Stimulated activated naive CD8-positive, alpha-beta T cell treated with anti-CD3 and anti-CD28 coated beads, Interleukin-15, Interleukin-2, amounts not matched to agents 100 ng/mL and 50 ng/mL, for 24 hours (primary cell): ENCODE measurements at regions not wholly inside any gene's neighbourhood (a gene's known extent, or its start where the extent isn't known, plus 50 kb on each side); places are given as distances from the start of the nearest gene placed in this dataset.
"Not testable (repeated sequence)": the region's sequence is repeated elsewhere in the genome, so short reads cannot be mapped to it uniquely, and the experiment has no call there.

Experiments
- H3K27ac Mint-ChIP-seq: one replicate; pipeline ENCODE4 v1.8.0; 2021; ENCODE audit warnings: mild to moderate bottlenecking, mixed read lengths
- H3K27me3 Mint-ChIP-seq: one replicate; pipeline ENCODE4 v1.8.0; 2021; ENCODE audit warnings: mixed read lengths
- H3K36me3 Mint-ChIP-seq: one replicate; pipeline ENCODE4 v1.8.0; 2021; ENCODE audit warnings: low read depth, mixed read lengths
- H3K4me1 Mint-ChIP-seq: one replicate; pipeline ENCODE4 v1.8.0; 2021; ENCODE audit warnings: low read depth, mixed read lengths
- H3K4me3 Mint-ChIP-seq: one replicate; pipeline ENCODE4 v1.8.0; 2021; ENCODE audit warnings: mild to moderate bottlenecking, mixed read lengths
- H3K9me3 Mint-ChIP-seq: one replicate; pipeline ENCODE4 v1.8.0; 2021; ENCODE audit warnings: mixed read lengths

DNA sequence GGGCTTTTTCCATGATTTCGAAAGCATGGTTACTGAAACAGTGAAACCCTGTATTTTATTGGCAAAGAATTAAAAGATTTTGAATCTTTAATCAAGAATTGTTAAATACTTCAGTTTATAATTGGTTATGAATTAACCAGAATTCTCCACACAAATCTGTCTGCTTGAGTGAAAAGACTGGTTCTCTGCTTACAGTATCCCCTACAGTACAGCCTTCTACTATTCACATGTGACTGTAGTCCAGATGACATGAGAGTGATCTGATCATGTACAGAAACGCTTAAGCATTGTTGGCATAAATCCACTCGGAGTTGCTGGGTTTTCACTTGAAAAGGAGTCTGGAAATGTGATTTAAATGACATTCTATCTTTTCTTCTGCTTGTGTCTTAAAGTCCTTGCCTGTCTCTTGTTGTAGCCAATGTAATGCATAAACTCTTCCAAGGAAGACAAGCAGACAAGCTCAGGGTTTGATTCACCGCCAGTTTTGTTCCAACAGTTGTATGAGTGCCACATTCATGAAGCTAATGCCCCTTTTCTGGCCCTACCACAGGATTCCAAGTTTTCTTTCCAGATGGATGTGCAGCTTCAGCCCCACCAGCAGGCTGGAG is 222.0 kb upstream of the LRIG3 start:
- no peak overlapping the region for H3K4me3 Mint-ChIP-seq
- H3K4me1 Mint-ChIP-seq = no peaks in the 10 kb centered on the region
- no peaks in the 10 kb centered on the region for H3K36me3 Mint-ChIP-seq
- no peaks in the 10 kb centered on the region for H3K9me3 Mint-ChIP-seq
- peaks cover 6% of the 10 kb centered on the region for H3K27me3 Mint-ChIP-seq
- no peak overlapping the region for H3K27ac Mint-ChIP-seq

- Mint-ChIP-seq H3K27ac (no peak overlapping the region), H3K27me3 (no peaks in the 10 kb centered on the region), H3K4me1 (no peaks in the 10 kb centered on the region), H3K36me3 (no peaks in the 10 kb centered on the region), H3K4me3 (no peak overlapping the region), H3K9me3 (peaks cover 5% of the 10 kb centered on the region)
Measured at GRCh38 chr12:59134750-59135149, 214.4 kb upstream of the LRIG3 start.

- Mint-ChIP-seq H3K4me3 (no peak overlapping the region), H3K27me3 (no peaks in the 10 kb centered on the region), H3K9me3 (peaks cover 8% of the 10 kb centered on the region), H3K27ac (no peak overlapping the region), H3K36me3 (no peaks in the 10 kb centered on the region), H3K4me1 (no peaks in the 10 kb centered on the region)
Measured at GRCh38 chr12:59131462-59131861, 211.2 kb upstream of the LRIG3 start.

DNA sequence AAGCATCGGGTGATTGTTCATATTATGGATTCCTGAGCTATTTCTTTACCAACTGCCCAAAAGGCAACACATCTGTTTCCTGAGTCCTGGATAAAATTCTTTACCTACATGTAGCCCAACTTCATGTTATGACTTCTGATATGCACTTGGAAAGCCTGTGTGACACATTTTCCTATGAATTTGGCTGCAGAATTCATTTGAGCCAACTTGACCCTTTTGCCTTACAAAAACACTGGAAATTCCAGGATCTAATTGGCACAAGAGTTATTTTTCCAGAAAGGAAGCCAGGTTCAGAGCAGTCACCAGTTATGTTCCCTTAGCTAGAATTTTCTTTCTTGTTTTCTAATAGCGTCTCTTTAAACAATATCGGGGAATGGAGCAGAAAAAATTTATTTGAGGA is 202.5 kb upstream of the LRIG3 start:
- Mint-ChIP-seq H3K9me3 (peaks cover 8% of the 10 kb centered on the region), H3K27me3 (no peaks in the 10 kb centered on the region), H3K4me1 (no peaks in the 10 kb centered on the region), H3K36me3 (no peaks in the 10 kb centered on the region), H3K4me3 (no peak overlapping the region), H3K27ac (no peak overlapping the region)

- H3K27ac Mint-ChIP-seq = no peak overlapping the region
- H3K9me3 Mint-ChIP-seq = peaks cover 5% of the 10 kb centered on the region
- H3K36me3 Mint-ChIP-seq = no peaks in the 10 kb centered on the region
- H3K4me1 Mint-ChIP-seq = no peaks in the 10 kb centered on the region
- H3K4me3 Mint-ChIP-seq = no peak overlapping the region
- H3K27me3 Mint-ChIP-seq = no peaks in the 10 kb centered on the region
Measured at GRCh38 chr12:59121451-59121850, 201.1 kb upstream of the LRIG3 start.

DNA sequence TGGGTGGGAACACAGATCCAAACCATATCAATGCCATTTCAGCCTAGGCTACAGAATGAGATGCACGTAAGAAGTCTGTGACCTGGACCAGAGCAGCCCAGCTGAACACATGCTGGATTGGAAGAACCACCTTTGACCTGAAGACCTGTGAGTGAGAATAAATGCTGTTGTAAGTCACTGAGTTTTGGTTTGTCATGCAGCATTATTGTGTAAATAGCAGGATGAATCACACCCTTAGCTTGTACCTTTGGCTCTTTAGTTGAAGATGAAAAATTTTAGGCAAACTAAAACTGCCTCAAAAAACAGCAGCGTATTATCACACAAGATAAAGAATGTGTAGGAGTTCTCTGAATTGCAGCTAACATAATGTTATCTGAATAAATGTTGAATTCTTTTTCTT is 199.4 kb upstream of the LRIG3 start:
- H3K4me1 Mint-ChIP-seq = no peaks in the 10 kb centered on the region
- H3K27me3 Mint-ChIP-seq = no peaks in the 10 kb centered on the region
- H3K27ac Mint-ChIP-seq = no peak overlapping the region
- peaks cover 5% of the 10 kb centered on the region for H3K9me3 Mint-ChIP-seq
- no peaks in the 10 kb centered on the region for H3K36me3 Mint-ChIP-seq
- H3K4me3 Mint-ChIP-seq = no peak overlapping the region

DNA sequence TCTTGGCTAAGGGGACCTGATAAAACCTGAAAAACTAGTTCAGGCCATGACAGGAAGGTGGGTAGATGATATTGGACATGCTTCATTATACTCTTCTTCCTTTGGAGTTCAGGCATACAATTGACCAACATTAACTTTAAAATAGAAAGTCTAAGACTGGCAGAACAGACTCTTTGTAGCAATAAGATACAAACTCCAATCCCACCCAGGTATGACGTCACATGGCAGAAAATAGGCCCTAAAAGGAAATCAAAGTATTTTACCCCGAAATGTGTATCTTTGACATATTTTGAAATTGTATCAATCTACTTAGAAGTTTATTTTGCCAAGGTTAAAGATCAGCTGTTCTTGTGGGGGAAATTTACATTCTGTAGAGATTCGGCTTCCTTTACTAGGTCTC is 198.1 kb upstream of the LRIG3 start:
- no peaks in the 10 kb centered on the region for H3K9me3 Mint-ChIP-seq
- H3K27me3 Mint-ChIP-seq = no peaks in the 10 kb centered on the region
- H3K36me3 Mint-ChIP-seq = no peaks in the 10 kb centered on the region
- no peak overlapping the region for H3K4me3 Mint-ChIP-seq
- no peaks in the 10 kb centered on the region for H3K4me1 Mint-ChIP-seq
- no peak overlapping the region for H3K27ac Mint-ChIP-seq

GRCh38 chr12:59115995-59116394 is 195.7 kb upstream of the LRIG3 start:
- Mint-ChIP-seq H3K9me3 (no peaks in the 10 kb centered on the region), H3K36me3 (no peaks in the 10 kb centered on the region), H3K4me3 (no peak overlapping the region), H3K27ac (no peak overlapping the region), H3K4me1 (no peaks in the 10 kb centered on the region), H3K27me3 (peaks cover 4% of the 10 kb centered on the region)

GRCh38 chr12:59115526-59115925 is 195.2 kb upstream of the LRIG3 start:
- no peaks in the 10 kb centered on the region for H3K9me3 Mint-ChIP-seq
- H3K4me1 Mint-ChIP-seq = no peaks in the 10 kb centered on the region
- H3K36me3 Mint-ChIP-seq = no peaks in the 10 kb centered on the region
- no peak overlapping the region for H3K4me3 Mint-ChIP-seq
- peaks cover 4% of the 10 kb centered on the region for H3K27me3 Mint-ChIP-seq
- H3K27ac Mint-ChIP-seq = no peak overlapping the region

DNA sequence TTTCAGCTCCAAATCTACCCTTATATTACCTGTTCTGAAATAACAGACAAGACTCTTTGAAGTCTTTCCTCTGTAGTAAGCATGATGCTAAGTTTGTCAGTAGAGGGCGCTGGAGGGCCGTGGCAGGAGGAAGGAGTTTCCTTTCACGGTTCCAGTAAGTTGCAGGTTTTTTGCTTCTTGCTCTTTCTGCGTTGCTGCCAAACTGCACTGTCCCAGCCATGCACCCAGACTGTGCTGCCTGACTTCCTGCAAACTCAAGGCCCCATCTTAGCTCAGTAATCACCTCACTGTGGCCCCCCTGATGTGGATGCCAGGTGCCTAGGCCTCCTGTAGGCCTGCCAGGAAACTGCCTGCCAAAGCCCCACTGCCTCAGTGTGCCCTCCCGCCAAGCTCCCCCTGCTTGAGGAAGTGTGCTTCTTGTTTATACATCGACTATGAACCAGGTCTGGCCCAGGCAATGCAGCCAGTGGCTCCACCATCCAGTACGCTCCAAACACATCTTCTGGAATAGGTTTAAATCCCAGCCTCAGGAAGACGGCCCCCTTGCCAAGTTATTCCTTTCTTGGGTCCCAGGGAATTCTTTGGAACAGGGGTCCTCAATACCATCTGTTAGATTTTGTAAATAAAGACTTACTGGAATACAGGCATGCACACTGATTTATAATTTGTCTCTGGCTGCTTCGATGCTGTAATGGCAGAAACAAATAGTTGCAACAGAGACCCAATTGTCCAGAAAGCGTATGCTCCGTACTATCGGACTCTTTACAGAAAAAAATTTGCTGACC is 193.7 kb upstream of the LRIG3 start:
- Mint-ChIP-seq H3K27me3 (peaks cover 4% of the 10 kb centered on the region), H3K27ac (no peak overlapping the region), H3K9me3 (no peaks in the 10 kb centered on the region), H3K4me3 (no peak overlapping the region), H3K36me3 (no peaks in the 10 kb centered on the region), H3K4me1 (no peaks in the 10 kb centered on the region)

DNA sequence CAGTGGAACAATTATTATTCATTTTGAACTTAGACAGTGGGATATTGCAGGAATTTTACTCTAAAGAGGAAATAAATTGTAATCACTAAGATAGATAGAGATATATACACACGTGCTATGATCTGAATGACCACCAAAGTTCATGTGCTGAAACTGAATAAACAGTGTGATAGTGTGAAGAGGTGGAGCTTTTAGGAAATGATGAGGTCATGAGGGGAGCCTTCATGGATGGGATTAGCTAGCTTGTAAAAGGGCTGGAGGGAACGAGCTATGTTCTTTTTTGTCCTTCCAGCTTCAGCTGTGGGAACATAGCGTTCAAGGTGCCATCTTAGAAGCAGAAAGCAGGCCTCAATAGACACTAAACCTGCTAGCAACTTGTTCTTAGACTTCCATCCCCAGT is 191.5 kb upstream of the LRIG3 start:
- Mint-ChIP-seq H3K27me3 (peaks cover 4% of the 10 kb centered on the region), H3K9me3 (no peaks in the 10 kb centered on the region), H3K4me3 (no peak overlapping the region), H3K36me3 (no peaks in the 10 kb centered on the region), H3K4me1 (no peaks in the 10 kb centered on the region), H3K27ac (no peak overlapping the region)

GRCh38 chr12:59108516-59108915 is 188.2 kb upstream of the LRIG3 start:
- not testable (repeated sequence) for H3K27ac Mint-ChIP-seq, H3K4me1 Mint-ChIP-seq, H3K9me3 Mint-ChIP-seq, H3K4me3 Mint-ChIP-seq, H3K36me3 Mint-ChIP-seq, H3K27me3 Mint-ChIP-seq

GRCh38 chr12:59100585-59100984 is 180.3 kb upstream of the LRIG3 start:
- Mint-ChIP-seq H3K4me1 (no peaks in the 10 kb centered on the region), H3K27me3 (no peaks in the 10 kb centered on the region), H3K4me3 (no peak overlapping the region), H3K9me3 (no peaks in the 10 kb centered on the region), H3K27ac (no peak overlapping the region), H3K36me3 (no peaks in the 10 kb centered on the region)

- Mint-ChIP-seq H3K36me3 (no peaks in the 10 kb centered on the region), H3K27ac (no peak overlapping the region), H3K4me1 (no peaks in the 10 kb centered on the region), H3K4me3 (no peak overlapping the region), H3K9me3 (no peaks in the 10 kb centered on the region), H3K27me3 (no peaks in the 10 kb centered on the region)
Measured at GRCh38 chr12:59097876-59098275, 177.6 kb upstream of the LRIG3 start.

GRCh38 chr12:59096246-59096645 is 175.9 kb upstream of the LRIG3 start:
- Mint-ChIP-seq H3K27me3 (no peaks in the 10 kb centered on the region), H3K27ac (no peak overlapping the region), H3K36me3 (no peaks in the 10 kb centered on the region), H3K4me1 (no peaks in the 10 kb centered on the region), H3K9me3 (no peaks in the 10 kb centered on the region), H3K4me3 (no peak overlapping the region)
